H9 (cell line): ENCODE measurements at regions not wholly inside any gene's neighbourhood (a gene's known extent, or its start where the extent isn't known, plus 50 kb on each side); places are given as distances from the start of the nearest gene placed in this dataset.

ENCODE experiments used
- DNase-seq: peaks from one replicate; pipeline ENCODE4 v3.0.0-alpha.2; 2017
- H2AFZ ChIP-seq: one replicate; pipeline ENCODE4 v1.6.1; 2013; ENCODE audit warnings: mild to moderate bottlenecking, low read length, control low read depth, moderate library complexity
- H2AK5ac ChIP-seq: 2 replicates; pipeline ENCODE4 v1.6.1; 2013; ENCODE audit warnings: low read length, control low read depth, mixed read lengths; ENCODE audit not compliant: insufficient read length
- H2BK120ac ChIP-seq: one replicate; pipeline ENCODE4 v1.6.1; 2013; ENCODE audit warnings: low read depth, mild to moderate bottlenecking, low read length, control low read depth, inconsistent platforms; ENCODE audit not compliant: poor library complexity, severe bottlenecking
- H2BK12ac ChIP-seq: 2 replicates; pipeline ENCODE4 v1.6.1; 2013; ENCODE audit warnings: low read length, control low read depth, mixed read lengths, low read depth; ENCODE audit not compliant: insufficient read length
- H2BK15ac ChIP-seq: 2 replicates; pipeline ENCODE4 v1.6.1; 2013; ENCODE audit warnings: low read depth, low read length, control low read depth
- H2BK20ac ChIP-seq: one replicate; pipeline ENCODE4 v1.6.1; 2013; ENCODE audit warnings: low read depth, mild to moderate bottlenecking, low read length, control low read depth, inconsistent platforms; ENCODE audit not compliant: poor library complexity, severe bottlenecking
- H2BK5ac ChIP-seq: 2 replicates; pipeline ENCODE4 v1.6.1; 2013; ENCODE audit warnings: low read length, control low read depth, mixed read lengths; ENCODE audit not compliant: insufficient read length
- H3K14ac ChIP-seq: 2 replicates; pipeline ENCODE4 v1.6.1; 2013; ENCODE audit warnings: low read length, control low read depth; ENCODE audit not compliant: insufficient read depth
- H3K18ac ChIP-seq: 2 replicates; pipeline ENCODE4 v1.6.1; 2013; ENCODE audit warnings: low read depth, mild to moderate bottlenecking, mixed read lengths, low read length, control low read depth; ENCODE audit not compliant: insufficient read length
- H3K23ac ChIP-seq: 2 replicates; pipeline ENCODE4 v1.6.1; 2013; ENCODE audit warnings: low read length, control low read depth, mixed read lengths, low read depth; ENCODE audit not compliant: insufficient read length
- H3K23me2 ChIP-seq: 2 replicates; pipeline ENCODE4 v1.6.1; 2013; ENCODE audit warnings: low read depth, mild to moderate bottlenecking, mixed read lengths, low read length, control low read depth; ENCODE audit not compliant: insufficient read length, poor library complexity, severe bottlenecking
- H3K27ac ChIP-seq: 2 replicates; pipeline ENCODE4 v1.5.1; 2013; ENCODE audit warnings: low read length, control low read depth, mixed read lengths, low read depth; ENCODE audit not compliant: insufficient read length
- H3K27me3 ChIP-seq: 2 replicates; pipeline ENCODE4 v1.6.1; 2013; ENCODE audit warnings: low read length, control low read depth, inconsistent platforms; ENCODE audit not compliant: insufficient read depth
- H3K4ac ChIP-seq: 2 replicates; pipeline ENCODE4 v1.6.1; 2013; ENCODE audit warnings: low read depth, mild to moderate bottlenecking, control low read depth, inconsistent platforms, low read length, moderate library complexity
- H3K4me1 ChIP-seq: 2 replicates; pipeline ENCODE4 v1.6.1; 2013; ENCODE audit warnings: low read length, control low read depth, inconsistent platforms; ENCODE audit not compliant: insufficient read depth
- H3K4me2 ChIP-seq: 2 replicates; pipeline ENCODE4 v1.6.1; 2013; ENCODE audit warnings: low read length, control low read depth, mixed read lengths; ENCODE audit not compliant: insufficient read length, insufficient read depth
- H3K56ac ChIP-seq: 2 replicates; pipeline ENCODE4 v1.6.1; 2013; ENCODE audit warnings: low read depth, mild to moderate bottlenecking, mixed read lengths, low read length, control low read depth; ENCODE audit not compliant: insufficient read length
- H3K79me1 ChIP-seq: 2 replicates; pipeline ENCODE4 v1.6.1; 2013; ENCODE audit warnings: low read depth, mild to moderate bottlenecking, moderate library complexity, low read length, control low read depth, inconsistent platforms; ENCODE audit not compliant: insufficient read depth, poor library complexity, severe bottlenecking
- H3K79me2 ChIP-seq: 2 replicates; pipeline ENCODE4 v1.6.1; 2013; ENCODE audit warnings: low read length, control low read depth, inconsistent platforms; ENCODE audit not compliant: insufficient read depth
- H3K9ac ChIP-seq: 2 replicates; pipeline ENCODE4 v1.6.1; 2013; ENCODE audit warnings: low read length, control low read depth, mixed read lengths; ENCODE audit not compliant: insufficient read length; ENCODE audit errors: extremely low read depth
- H3K9me3 ChIP-seq: one replicate; pipeline ENCODE4 v1.6.1; 2013; ENCODE audit warnings: low read depth, low read length, inconsistent platforms; ENCODE audit not compliant: control insufficient read depth
- H3T11ph ChIP-seq: one replicate; pipeline ENCODE4 v1.6.1; 2013; ENCODE audit warnings: mild to moderate bottlenecking, low read length, control low read depth, inconsistent platforms
- H4K20me1 ChIP-seq: one replicate; pipeline ENCODE4 v1.6.1; 2013; ENCODE audit not compliant: control insufficient read depth, insufficient read length, insufficient read depth
- H4K5ac ChIP-seq: 2 replicates; pipeline ENCODE4 v1.6.1; 2013; ENCODE audit warnings: low read depth, mild to moderate bottlenecking, mixed read lengths, low read length, control low read depth; ENCODE audit not compliant: insufficient read length
- H4K8ac ChIP-seq: replicated peaks from 2 replicates; pipeline ENCODE4 v1.6.1; 2013; ENCODE audit warnings: low read length, control low read depth, mixed read lengths, low read depth; ENCODE audit not compliant: insufficient read length
- H4K91ac ChIP-seq: 2 replicates; pipeline ENCODE4 v1.6.1; 2013; ENCODE audit warnings: low read depth, mild to moderate bottlenecking, moderate library complexity, mixed read lengths, low read length, control low read depth; ENCODE audit not compliant: insufficient read length
- H3K27ac Mint-ChIP-seq, 3 experiments: 2 replicates in 2 of 3; 3 replicates in 1 of 3; pipeline ENCODE4 v1.8.0; 2020 to 2021; ENCODE audit warnings: mixed read lengths in 3 of 3, mild to moderate bottlenecking in 1 of 3, moderate library complexity in 1 of 3
- H3K27me3 Mint-ChIP-seq: 2 replicates; pipeline ENCODE4 v1.8.0; 2021; ENCODE audit warnings: low read depth, mild to moderate bottlenecking, moderate library complexity, mixed read lengths
- H3K36me3 Mint-ChIP-seq, 3 experiments: 2 replicates in 2 of 3; 3 replicates in 1 of 3; pipeline ENCODE4 v1.8.0; 2020 to 2021; ENCODE audit warnings: low read depth in 3 of 3, mixed read lengths in 3 of 3; ENCODE audit not compliant: insufficient read depth in 1 of 3
- H3K4me1 Mint-ChIP-seq, 2 experiments: 2 replicates each; pipeline ENCODE4 v1.8.0; 2020; ENCODE audit warnings: mixed read lengths in 2 of 2
- H3K4me3 Mint-ChIP-seq, 2 experiments: 2 replicates in 1 of 2; 3 replicates in 1 of 2; pipeline ENCODE4 v1.8.0; 2020 to 2021; ENCODE audit warnings: mild to moderate bottlenecking in 2 of 2, mixed read lengths in 2 of 2, moderate library complexity in 1 of 2
- H3K9me3 Mint-ChIP-seq, 2 experiments: 2 replicates in 1 of 2; 3 replicates in 1 of 2; pipeline ENCODE4 v1.8.0; 2020; ENCODE audit warnings: mild to moderate bottlenecking in 2 of 2, mixed read lengths in 2 of 2, moderate library complexity in 1 of 2
- WGBS: extraction: QIAGEN DNeasy Blood & Tissue Kit; methylation state at CpG from one replicate; pipeline ENCODE4 v1.1.7; 2013; ENCODE audit warnings: missing lambda C conversion rate, low lambda C conversion rate, mixed read lengths; ENCODE audit not compliant: insufficient read length; ENCODE audit errors: extremely low coverage; 5-methylcytosine and 5-hydroxymethylcytosine counted together
- TF ChIP-seq, protein P1 (sequence below): fragments of 200-600 bp; sonication (generic); conservative IDR thresholded peaks from 3 replicates; pipeline ENCODE4 v1.8.0; 2021; ENCODE audit warnings: antibody characterized with exemption, mild to moderate bottlenecking

DNA sequence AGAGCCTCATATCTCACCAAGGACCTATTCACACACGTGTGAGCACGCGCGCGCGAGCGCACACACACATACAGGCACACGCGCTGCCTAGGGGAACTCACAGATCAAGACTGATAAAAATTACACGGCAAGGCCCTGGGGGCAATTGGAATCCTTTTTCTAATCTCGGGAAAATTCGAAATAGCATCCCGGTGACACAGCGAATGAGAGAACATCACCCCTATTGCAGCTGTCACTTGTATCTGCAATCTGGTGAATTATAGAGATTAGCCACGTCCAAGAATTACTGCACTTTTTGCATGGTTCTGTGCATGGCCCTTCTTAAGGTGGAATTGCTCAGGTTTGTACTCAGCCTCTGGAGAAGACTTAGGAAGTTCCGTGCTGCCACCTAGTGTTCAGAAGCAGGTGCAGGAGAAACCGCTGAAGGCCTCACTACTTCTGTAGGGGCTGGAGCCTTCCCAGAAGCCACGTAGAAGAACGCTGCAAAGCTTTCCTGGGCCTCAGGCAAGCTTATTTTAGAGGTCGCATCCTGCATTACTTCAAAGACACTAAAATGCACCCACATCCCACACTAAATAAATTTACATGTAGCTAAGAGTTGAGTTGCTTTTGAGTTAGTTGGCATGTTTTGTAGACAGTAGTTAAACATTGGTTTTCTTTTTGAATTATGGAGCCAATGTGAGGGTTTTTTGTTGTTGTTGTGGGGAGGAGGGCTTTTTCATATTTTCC is 229.2 kb upstream of the CAMK1G start:
- Mint-ChIP-seq H3K9me3 (no peaks in the 10 kb centered on the region; a peak in 1 of 5 replicates), H3K27ac (no peak overlapping the region; a peak in 1 of 7 replicates), H3K27me3 (no peaks in the 10 kb centered on the region), H3K36me3 (no peaks in the 10 kb centered on the region), H3K4me1 (peaks cover 50 to 52% of the 10 kb centered on the region in 2 experiments), H3K4me3 (no peak overlapping the region)
- Histone ChIP-seq H3K56ac (no peak overlapping the region), H2BK20ac (no peak overlapping the region), H2BK12ac (no peak overlapping the region), H3T11ph (no peak overlapping the region), H3K23ac (no peak overlapping the region), H3K79me2 (no peaks in the 10 kb centered on the region), H4K8ac (no peak overlapping the region), H3K4ac (no peak overlapping the region), H2AFZ (no peak overlapping the region), H4K20me1 (no peaks in the 10 kb centered on the region), H3K79me1 (no peaks in the 10 kb centered on the region), H2BK5ac (no peak overlapping the region), H3K4me2 (no peak overlapping the region), H4K5ac (no peak overlapping the region), H3K27me3 (no peaks in the 10 kb centered on the region), H3K9ac (no peak overlapping the region), H3K14ac (no peak overlapping the region), H3K9me3 (no peaks in the 10 kb centered on the region), H3K18ac (no peak overlapping the region), H4K91ac (no peak overlapping the region), H2BK120ac (no peak overlapping the region), H3K4me1 (peaks cover 6% of the 10 kb centered on the region; the same call in 1 of the 2 replicates), H2AK5ac (no peak overlapping the region), H3K27ac (no peak overlapping the region), H3K23me2 (no peaks in the 10 kb centered on the region), H2BK15ac (no peak overlapping the region)
- TF ChIP-seq, protein P1, sequence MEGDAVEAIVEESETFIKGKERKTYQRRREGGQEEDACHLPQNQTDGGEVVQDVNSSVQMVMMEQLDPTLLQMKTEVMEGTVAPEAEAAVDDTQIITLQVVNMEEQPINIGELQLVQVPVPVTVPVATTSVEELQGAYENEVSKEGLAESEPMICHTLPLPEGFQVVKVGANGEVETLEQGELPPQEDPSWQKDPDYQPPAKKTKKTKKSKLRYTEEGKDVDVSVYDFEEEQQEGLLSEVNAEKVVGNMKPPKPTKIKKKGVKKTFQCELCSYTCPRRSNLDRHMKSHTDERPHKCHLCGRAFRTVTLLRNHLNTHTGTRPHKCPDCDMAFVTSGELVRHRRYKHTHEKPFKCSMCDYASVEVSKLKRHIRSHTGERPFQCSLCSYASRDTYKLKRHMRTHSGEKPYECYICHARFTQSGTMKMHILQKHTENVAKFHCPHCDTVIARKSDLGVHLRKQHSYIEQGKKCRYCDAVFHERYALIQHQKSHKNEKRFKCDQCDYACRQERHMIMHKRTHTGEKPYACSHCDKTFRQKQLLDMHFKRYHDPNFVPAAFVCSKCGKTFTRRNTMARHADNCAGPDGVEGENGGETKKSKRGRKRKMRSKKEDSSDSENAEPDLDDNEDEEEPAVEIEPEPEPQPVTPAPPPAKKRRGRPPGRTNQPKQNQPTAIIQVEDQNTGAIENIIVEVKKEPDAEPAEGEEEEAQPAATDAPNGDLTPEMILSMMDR = peak; percentile 90
- DNase-seq = peak; percentile 91
- WGBS = no CpG with 5 or more reads among the region's 20 CpGs
